ENCODE measurements at regions not wholly inside any gene's neighbourhood (a gene's known extent, or its start where the extent isn't known, plus 50 kb on each side); places are given as distances from the start of the nearest gene placed in this dataset.

DNA sequence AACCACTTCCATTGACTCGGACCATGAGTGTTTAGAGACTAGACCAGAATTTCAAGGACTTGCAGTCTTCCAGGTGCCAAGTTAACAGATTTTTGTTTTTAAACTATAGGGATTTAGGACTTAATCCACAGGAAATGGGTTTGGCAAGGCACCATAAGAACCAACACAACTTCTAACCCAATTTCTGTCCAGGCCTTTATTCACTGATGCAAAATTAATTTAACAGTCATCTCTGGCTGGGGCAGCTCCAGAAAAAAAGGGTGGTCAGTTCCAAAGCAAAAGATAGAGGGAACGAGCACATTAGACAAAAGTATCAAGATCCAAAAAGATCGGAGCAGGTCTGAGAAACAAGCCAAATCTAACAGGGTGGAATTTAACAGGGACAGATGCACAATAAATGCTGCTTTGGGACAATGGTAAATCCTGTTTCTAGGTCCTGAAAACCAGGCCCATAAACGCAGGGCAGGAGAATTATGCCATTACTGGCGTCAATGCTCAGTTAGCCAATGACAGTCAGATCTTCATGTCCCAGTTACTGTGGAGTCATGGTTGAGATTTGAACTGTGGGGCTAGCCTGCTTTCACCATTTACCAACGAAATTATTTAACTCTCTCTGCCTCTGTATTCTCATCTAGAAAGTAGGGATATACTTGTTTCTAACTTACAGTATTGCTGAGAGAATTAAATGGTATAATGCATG lies 590.8 kb upstream of the BRINP1 start:
- DNase-seq (ENCODE audit: insufficient read length, low spot score) (no peak), FAIRE-seq (no peak)
- TF ChIP-seq PAX5 (IDR thresholded peaks at IDR 0.05; ENCODE audit: insufficient read depth, low read length, severe bottlenecking): no peak
- TF ChIP-seq POU2F2 (IDR thresholded peaks at IDR 0.05; ENCODE audit: low read depth, low read length): no peak
- no peak for TF ChIP-seq POLR2A (IDR thresholded peaks at IDR 0.05; ENCODE audit: low read depth, low read length)
- TF ChIP-seq SPI1 (IDR thresholded peaks at IDR 0.05; ENCODE audit: low read depth, low read length): no peak
- TF ChIP-seq TAF1 (IDR thresholded peaks at IDR 0.05; ENCODE audit: low read depth, low read length): no peak

- no peak for FAIRE-seq
- no peak for TF ChIP-seq POU2F2 (IDR thresholded peaks at IDR 0.05; ENCODE audit: low read depth, low read length)
- no peak for TF ChIP-seq SPI1 (IDR thresholded peaks at IDR 0.05; ENCODE audit: low read depth, low read length)
- no peak for TF ChIP-seq POLR2AphosphoS5 (IDR thresholded peaks at IDR 0.05; ENCODE audit: low read depth, low read length)
- no peak for TF ChIP-seq TAF1 (IDR thresholded peaks at IDR 0.05; ENCODE audit: low read depth, low read length)
- TF ChIP-seq POLR2A (IDR thresholded peaks at IDR 0.05; ENCODE audit: low read depth, low read length): no peak
- no peak for TF ChIP-seq PAX5 (IDR thresholded peaks at IDR 0.05; ENCODE audit: insufficient read depth, low read length, severe bottlenecking)
Observed at GRCh38 chr9:119956111-119956510, 586.9 kb upstream of the BRINP1 start.

DNA sequence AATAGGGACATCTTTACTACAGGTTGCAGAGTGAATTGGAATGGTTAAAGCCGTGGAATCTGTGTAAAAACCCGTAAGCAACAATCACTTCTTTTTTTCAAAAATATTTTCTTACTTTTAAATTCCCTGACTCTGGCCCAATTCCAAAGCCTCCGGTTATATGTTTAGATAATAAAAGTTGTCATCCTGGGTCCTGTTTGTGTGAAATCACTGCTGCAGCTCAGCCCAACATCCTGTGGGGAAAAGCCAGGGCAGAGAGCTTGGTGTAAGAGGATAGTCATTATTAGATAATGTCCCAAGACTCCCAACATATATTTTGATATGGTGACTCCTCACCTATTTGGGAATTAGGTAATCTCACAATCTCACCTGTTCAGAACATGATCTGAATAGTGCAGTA lies 586.0 kb upstream of the BRINP1 start:
- DNase-seq (ENCODE audit: insufficient read length, low spot score) (no peak), FAIRE-seq (no peak)
- TF ChIP-seq PAX5 (IDR thresholded peaks at IDR 0.05; ENCODE audit: insufficient read depth, low read length, severe bottlenecking) (no peak), POU2F2 (IDR thresholded peaks at IDR 0.05; ENCODE audit: low read depth, low read length) (no peak), SPI1 (IDR thresholded peaks at IDR 0.05; ENCODE audit: low read depth, low read length) (no peak), TAF1 (IDR thresholded peaks at IDR 0.05; ENCODE audit: low read depth, low read length) (no peak)

More at GRCh38 chr9:119956111-119956510, 586.9 kb upstream of the BRINP1 start:
- DNase-seq (ENCODE audit: insufficient read length, low spot score): no peak

DNA sequence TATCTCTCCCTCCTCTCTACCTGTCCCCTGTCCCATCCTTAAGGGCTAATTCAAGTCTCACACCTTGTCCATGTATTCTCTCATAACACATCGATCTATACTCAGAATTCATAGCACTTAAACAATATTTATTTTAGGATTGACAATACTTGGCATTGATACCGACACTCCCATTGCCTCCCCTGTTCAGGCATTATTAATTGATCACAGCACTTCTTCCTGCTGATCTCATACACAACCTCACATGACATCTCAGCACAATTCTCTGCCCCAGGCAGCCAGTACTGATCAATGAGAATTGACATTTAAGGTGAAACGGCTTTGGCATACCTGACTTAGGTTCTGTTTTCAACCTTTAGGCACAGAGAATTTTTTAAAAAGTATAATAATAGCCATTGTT lies 582.4 kb upstream of the BRINP1 start:
- TF ChIP-seq POLR2A (IDR thresholded peaks at IDR 0.05; ENCODE audit: low read depth, low read length): no peak
- no peak for TF ChIP-seq POLR2AphosphoS5 (IDR thresholded peaks at IDR 0.05; ENCODE audit: low read depth, low read length)
- no peak for TF ChIP-seq SPI1 (IDR thresholded peaks at IDR 0.05; ENCODE audit: low read depth, low read length)
- no peak for TF ChIP-seq POU2F2 (IDR thresholded peaks at IDR 0.05; ENCODE audit: low read depth, low read length)
- no peak for TF ChIP-seq TAF1 (IDR thresholded peaks at IDR 0.05; ENCODE audit: low read depth, low read length)
- no peak for TF ChIP-seq PAX5 (IDR thresholded peaks at IDR 0.05; ENCODE audit: insufficient read depth, low read length, severe bottlenecking)
- FAIRE-seq (no peak), DNase-seq (ENCODE audit: insufficient read length, low spot score) (no peak)

GRCh38 chr9:119951090-119951489 lies 581.9 kb upstream of the BRINP1 start:
- no peak for FAIRE-seq
- no peak for DNase-seq (ENCODE audit: insufficient read length, low spot score)
- TF ChIP-seq PAX5 (IDR thresholded peaks at IDR 0.05; ENCODE audit: insufficient read depth, low read length, severe bottlenecking): no peak
- TF ChIP-seq POLR2AphosphoS5 (IDR thresholded peaks at IDR 0.05; ENCODE audit: low read depth, low read length): no peak
- no peak for TF ChIP-seq POU2F2 (IDR thresholded peaks at IDR 0.05; ENCODE audit: low read depth, low read length)
- TF ChIP-seq POLR2A (IDR thresholded peaks at IDR 0.05; ENCODE audit: low read depth, low read length): no peak
- no peak for TF ChIP-seq SPI1 (IDR thresholded peaks at IDR 0.05; ENCODE audit: low read depth, low read length)
- no peak for TF ChIP-seq TAF1 (IDR thresholded peaks at IDR 0.05; ENCODE audit: low read depth, low read length)

- no peak for DNase-seq (ENCODE audit: insufficient read length, low spot score)
- FAIRE-seq: no peak
- no peak for TF ChIP-seq POLR2AphosphoS5 (IDR thresholded peaks at IDR 0.05; ENCODE audit: low read depth, low read length)
- no peak for TF ChIP-seq SPI1 (IDR thresholded peaks at IDR 0.05; ENCODE audit: low read depth, low read length)
- TF ChIP-seq PAX5 (IDR thresholded peaks at IDR 0.05; ENCODE audit: insufficient read depth, low read length, severe bottlenecking): no peak
- TF ChIP-seq POU2F2 (IDR thresholded peaks at IDR 0.05; ENCODE audit: low read depth, low read length): no peak
- no peak for TF ChIP-seq POLR2A (IDR thresholded peaks at IDR 0.05; ENCODE audit: low read depth, low read length)
- no peak for TF ChIP-seq TAF1 (IDR thresholded peaks at IDR 0.05; ENCODE audit: low read depth, low read length)
Observed at GRCh38 chr9:119945686-119946085, 576.5 kb upstream of the BRINP1 start.

DNA sequence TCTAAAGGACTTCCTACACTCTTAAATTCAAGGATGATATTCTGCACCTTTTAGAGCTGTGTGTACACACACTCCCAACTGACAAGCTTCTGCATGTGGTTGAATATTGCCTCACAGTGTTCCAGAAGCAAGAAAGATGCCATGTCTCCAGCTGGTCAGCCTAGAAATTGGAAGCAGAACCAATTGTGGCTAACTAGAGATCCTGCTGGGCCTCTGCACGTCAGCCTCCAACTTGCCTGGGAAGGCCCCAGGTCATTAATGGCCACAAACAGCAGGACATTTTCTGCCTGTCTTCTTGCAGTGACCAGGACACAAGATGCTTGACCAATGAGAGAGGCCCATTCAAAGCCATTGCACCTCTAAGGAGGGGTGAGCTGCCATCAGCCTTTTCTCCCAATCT lies 571.9 kb upstream of the BRINP1 start:
- DNase-seq (ENCODE audit: insufficient read length, low spot score): no peak
- no peak for FAIRE-seq
- no peak for TF ChIP-seq POLR2A (IDR thresholded peaks at IDR 0.05; ENCODE audit: low read depth, low read length)
- TF ChIP-seq SPI1 (IDR thresholded peaks at IDR 0.05; ENCODE audit: low read depth, low read length): no peak
- TF ChIP-seq POLR2AphosphoS5 (IDR thresholded peaks at IDR 0.05; ENCODE audit: low read depth, low read length): no peak
- no peak for TF ChIP-seq PAX5 (IDR thresholded peaks at IDR 0.05; ENCODE audit: insufficient read depth, low read length, severe bottlenecking)

- TF ChIP-seq POLR2A (IDR thresholded peaks at IDR 0.05; ENCODE audit: low read depth, low read length): no peak
- no peak for TF ChIP-seq PAX5 (IDR thresholded peaks at IDR 0.05; ENCODE audit: insufficient read depth, low read length, severe bottlenecking)
- no peak for TF ChIP-seq SPI1 (IDR thresholded peaks at IDR 0.05; ENCODE audit: low read depth, low read length)
- TF ChIP-seq TAF1 (IDR thresholded peaks at IDR 0.05; ENCODE audit: low read depth, low read length): no peak
- no peak for TF ChIP-seq POU2F2 (IDR thresholded peaks at IDR 0.05; ENCODE audit: low read depth, low read length)
- TF ChIP-seq POLR2AphosphoS5 (IDR thresholded peaks at IDR 0.05; ENCODE audit: low read depth, low read length): no peak
- DNase-seq (ENCODE audit: insufficient read length, low spot score) (no peak), FAIRE-seq (no peak)
Observed at GRCh38 chr9:119938871-119939270, 569.6 kb upstream of the BRINP1 start.

DNA sequence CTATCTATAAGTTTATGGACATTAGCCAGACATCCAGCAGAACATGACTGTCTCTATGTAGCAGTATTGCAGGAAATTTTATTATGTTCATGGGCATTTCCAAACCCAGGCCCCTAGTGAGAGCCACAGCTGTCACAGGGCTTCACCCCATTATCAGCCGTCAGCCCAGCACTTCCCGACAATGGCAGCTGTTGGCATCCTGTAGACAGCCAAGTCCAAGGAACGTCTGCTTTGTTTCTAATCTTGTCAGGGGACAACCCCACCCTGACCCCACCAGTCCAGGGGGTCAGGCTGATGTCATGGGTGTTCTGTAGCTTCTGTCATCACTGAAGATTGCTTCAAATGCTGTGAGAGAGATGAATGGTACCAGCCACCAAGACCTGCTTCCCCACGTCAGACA lies 565.3 kb upstream of the BRINP1 start:
- TF ChIP-seq TAF1 (IDR thresholded peaks at IDR 0.05; ENCODE audit: low read depth, low read length): no peak
- no peak for TF ChIP-seq SPI1 (IDR thresholded peaks at IDR 0.05; ENCODE audit: low read depth, low read length)
- no peak for TF ChIP-seq POLR2A (IDR thresholded peaks at IDR 0.05; ENCODE audit: low read depth, low read length)
- TF ChIP-seq POLR2AphosphoS5 (IDR thresholded peaks at IDR 0.05; ENCODE audit: low read depth, low read length): no peak
- no peak for TF ChIP-seq PAX5 (IDR thresholded peaks at IDR 0.05; ENCODE audit: insufficient read depth, low read length, severe bottlenecking)
- no peak for TF ChIP-seq POU2F2 (IDR thresholded peaks at IDR 0.05; ENCODE audit: low read depth, low read length)
- no peak for FAIRE-seq
- no peak for DNase-seq (ENCODE audit: insufficient read length, low spot score)

GRCh38 chr9:119933191-119933590 lies 564.0 kb upstream of the BRINP1 start:
- FAIRE-seq (no peak), DNase-seq (ENCODE audit: insufficient read length, low spot score) (no peak)
- TF ChIP-seq SPI1 (IDR thresholded peaks at IDR 0.05; ENCODE audit: low read depth, low read length) (no peak), POLR2A (IDR thresholded peaks at IDR 0.05; ENCODE audit: low read depth, low read length) (no peak), POU2F2 (IDR thresholded peaks at IDR 0.05; ENCODE audit: low read depth, low read length) (no peak)

All from GM12891 (cell line).